IMR-90 (cell line): ENCODE measurements at regions not wholly inside any gene's neighbourhood (a gene's known extent, or its start where the extent isn't known, plus 50 kb on each side); places are given as distances from the start of the nearest gene placed in this dataset.

Experiments
- FOS ChIP-seq: fragments of 150-350 bp; IDR thresholded peaks from 2 replicates; pipeline ENCODE4 v1.6.1; 2016; ENCODE audit warnings: low read depth, low read length
- MAZ ChIP-seq: IDR thresholded peaks from 2 replicates; pipeline ENCODE4 v1.6.1; 2012; ENCODE audit warnings: low read depth, mild to moderate bottlenecking, low read length, improper control_type of control experiment, moderate library complexity, borderline replicate concordance
- MXI1 ChIP-seq: IDR thresholded peaks from 2 replicates; pipeline ENCODE4 v1.6.1; 2012; ENCODE audit warnings: low read depth, mild to moderate bottlenecking, low read length, moderate library complexity, borderline replicate concordance
- NFE2L2 ChIP-seq: fragments of 150-350 bp; IDR thresholded peaks from 2 replicates; pipeline ENCODE4 v1.6.1; 2016; ENCODE audit warnings: low read depth, mild to moderate bottlenecking, low read length
- POLR2A ChIP-seq: IDR thresholded peaks from 2 replicates; pipeline ENCODE4 v1.6.1; 2012; ENCODE audit warnings: mild to moderate bottlenecking, low read depth, low read length
- RAD21 ChIP-seq: IDR thresholded peaks from 2 replicates; pipeline ENCODE4 v1.6.1; 2012; ENCODE audit warnings: low read length, improper control_type of control experiment
- RCOR1 ChIP-seq: IDR thresholded peaks from 2 replicates; pipeline ENCODE4 v1.6.1; 2012; ENCODE audit warnings: mild to moderate bottlenecking, low read length, improper control_type of control experiment; ENCODE audit not compliant: insufficient replicate concordance
- RFX5 ChIP-seq: IDR thresholded peaks from 2 replicates; pipeline ENCODE4 v1.8.0; 2012; ENCODE audit warnings: low read depth, mild to moderate bottlenecking, low read length, moderate library complexity
- SMC3 ChIP-seq: fragments of 150-350 bp; IDR thresholded peaks from 2 replicates; pipeline ENCODE4 v1.6.1; 2016; ENCODE audit warnings: low read depth, mild to moderate bottlenecking, antibody characterized with exemption, low read length, moderate library complexity
- TF ChIP-seq, protein P1 (sequence below): conservative IDR thresholded peaks from 2 replicates; pipeline ENCODE4 v1.5.1; 2012; ENCODE audit warnings: mild to moderate bottlenecking, low read depth, low read length, improper control_type of control experiment
- TF ChIP-seq, protein P2 (sequence below): fragments of 150-350 bp; IDR thresholded peaks from 2 replicates; pipeline ENCODE4 v1.6.1; 2016; ENCODE audit warnings: low read depth, mild to moderate bottlenecking, low read length, moderate library complexity, borderline replicate concordance

DNA sequence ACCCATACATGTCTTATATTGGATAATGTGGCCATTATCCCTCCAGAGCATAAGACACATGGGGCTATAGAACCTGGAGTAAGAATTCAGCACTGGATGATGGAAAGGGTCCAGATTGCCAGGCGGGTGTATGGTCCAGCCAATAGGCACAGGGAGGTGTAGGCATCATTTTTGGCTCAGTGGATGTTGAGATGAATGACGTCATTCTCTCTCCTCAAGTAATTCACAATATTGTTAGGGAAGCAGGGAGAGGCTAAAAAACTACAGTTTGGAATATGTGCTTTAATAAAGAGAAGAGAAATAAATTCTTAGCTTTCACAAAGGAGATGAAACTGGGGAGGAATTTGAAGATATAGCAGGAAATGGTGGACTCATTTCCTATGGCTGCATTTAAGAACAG, 461.1 kb upstream of the GOT2 start:
- TF ChIP-seq POLR2A (no peak), MXI1 (no peak), RFX5 (no peak), MAZ (no peak), SMC3 (no peak), FOS (no peak), NFE2L2 (no peak), RCOR1 (no peak), RAD21 (no peak)
- TF ChIP-seq, protein P1, sequence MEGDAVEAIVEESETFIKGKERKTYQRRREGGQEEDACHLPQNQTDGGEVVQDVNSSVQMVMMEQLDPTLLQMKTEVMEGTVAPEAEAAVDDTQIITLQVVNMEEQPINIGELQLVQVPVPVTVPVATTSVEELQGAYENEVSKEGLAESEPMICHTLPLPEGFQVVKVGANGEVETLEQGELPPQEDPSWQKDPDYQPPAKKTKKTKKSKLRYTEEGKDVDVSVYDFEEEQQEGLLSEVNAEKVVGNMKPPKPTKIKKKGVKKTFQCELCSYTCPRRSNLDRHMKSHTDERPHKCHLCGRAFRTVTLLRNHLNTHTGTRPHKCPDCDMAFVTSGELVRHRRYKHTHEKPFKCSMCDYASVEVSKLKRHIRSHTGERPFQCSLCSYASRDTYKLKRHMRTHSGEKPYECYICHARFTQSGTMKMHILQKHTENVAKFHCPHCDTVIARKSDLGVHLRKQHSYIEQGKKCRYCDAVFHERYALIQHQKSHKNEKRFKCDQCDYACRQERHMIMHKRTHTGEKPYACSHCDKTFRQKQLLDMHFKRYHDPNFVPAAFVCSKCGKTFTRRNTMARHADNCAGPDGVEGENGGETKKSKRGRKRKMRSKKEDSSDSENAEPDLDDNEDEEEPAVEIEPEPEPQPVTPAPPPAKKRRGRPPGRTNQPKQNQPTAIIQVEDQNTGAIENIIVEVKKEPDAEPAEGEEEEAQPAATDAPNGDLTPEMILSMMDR, result no peak
- TF ChIP-seq, protein P2, sequence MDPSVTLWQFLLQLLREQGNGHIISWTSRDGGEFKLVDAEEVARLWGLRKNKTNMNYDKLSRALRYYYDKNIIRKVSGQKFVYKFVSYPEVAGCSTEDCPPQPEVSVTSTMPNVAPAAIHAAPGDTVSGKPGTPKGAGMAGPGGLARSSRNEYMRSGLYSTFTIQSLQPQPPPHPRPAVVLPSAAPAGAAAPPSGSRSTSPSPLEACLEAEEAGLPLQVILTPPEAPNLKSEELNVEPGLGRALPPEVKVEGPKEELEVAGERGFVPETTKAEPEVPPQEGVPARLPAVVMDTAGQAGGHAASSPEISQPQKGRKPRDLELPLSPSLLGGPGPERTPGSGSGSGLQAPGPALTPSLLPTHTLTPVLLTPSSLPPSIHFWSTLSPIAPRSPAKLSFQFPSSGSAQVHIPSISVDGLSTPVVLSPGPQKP, result no peak
